GM19463 (cell line): ENCODE measurements at regions not wholly inside any gene's neighbourhood (a gene's known extent, or its start where the extent isn't known, plus 50 kb on each side); places are given as distances from the start of the nearest gene placed in this dataset.
"Not testable (repeated sequence)": the region's sequence is repeated elsewhere in the genome, so short reads cannot be mapped to it uniquely, and the experiment has no call there.

Experiments used
- ATAC-seq: cut with Tn5 transposase; IDR thresholded peaks from one replicate; pipeline ENCODE4 v1.9.1; 2021; ENCODE audit warnings: mild to moderate bottlenecking, moderate library complexity; ENCODE audit not compliant: unreplicated experiment

DNA sequence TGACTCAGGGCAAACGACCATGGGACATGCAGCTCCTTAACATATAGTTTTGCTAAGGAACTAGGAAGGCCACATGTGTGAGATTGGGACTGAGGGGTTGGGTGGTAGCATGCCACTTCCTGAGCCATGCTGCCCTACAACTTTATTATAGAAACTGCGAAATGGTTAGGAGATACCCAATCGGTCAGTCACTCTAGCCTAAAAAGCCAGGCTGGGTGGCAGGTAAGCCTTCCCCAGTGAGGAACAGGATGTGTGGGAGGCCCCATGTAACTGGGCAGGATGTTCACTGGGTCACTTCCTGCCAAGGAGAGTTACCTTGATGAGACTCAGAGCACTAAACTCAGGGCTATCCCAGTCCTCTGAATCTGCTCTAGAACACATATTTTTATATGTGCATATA lies 123.5 kb downstream of the MAP3K7 start:
- ATAC-seq: no peak

- ATAC-seq: no peak
These were observed 124.8 kb downstream of the MAP3K7 start for GRCh38 chr6:90462102-90462501.

- ATAC-seq: no peak
These were observed 125.5 kb downstream of the MAP3K7 start for GRCh38 chr6:90461383-90461782.

GRCh38 chr6:90460051-90460450 lies 126.8 kb downstream of the MAP3K7 start:
- no peak for ATAC-seq

GRCh38 chr6:90459225-90459758 lies 127.6 kb downstream of the MAP3K7 start:
- no peak for ATAC-seq

DNA sequence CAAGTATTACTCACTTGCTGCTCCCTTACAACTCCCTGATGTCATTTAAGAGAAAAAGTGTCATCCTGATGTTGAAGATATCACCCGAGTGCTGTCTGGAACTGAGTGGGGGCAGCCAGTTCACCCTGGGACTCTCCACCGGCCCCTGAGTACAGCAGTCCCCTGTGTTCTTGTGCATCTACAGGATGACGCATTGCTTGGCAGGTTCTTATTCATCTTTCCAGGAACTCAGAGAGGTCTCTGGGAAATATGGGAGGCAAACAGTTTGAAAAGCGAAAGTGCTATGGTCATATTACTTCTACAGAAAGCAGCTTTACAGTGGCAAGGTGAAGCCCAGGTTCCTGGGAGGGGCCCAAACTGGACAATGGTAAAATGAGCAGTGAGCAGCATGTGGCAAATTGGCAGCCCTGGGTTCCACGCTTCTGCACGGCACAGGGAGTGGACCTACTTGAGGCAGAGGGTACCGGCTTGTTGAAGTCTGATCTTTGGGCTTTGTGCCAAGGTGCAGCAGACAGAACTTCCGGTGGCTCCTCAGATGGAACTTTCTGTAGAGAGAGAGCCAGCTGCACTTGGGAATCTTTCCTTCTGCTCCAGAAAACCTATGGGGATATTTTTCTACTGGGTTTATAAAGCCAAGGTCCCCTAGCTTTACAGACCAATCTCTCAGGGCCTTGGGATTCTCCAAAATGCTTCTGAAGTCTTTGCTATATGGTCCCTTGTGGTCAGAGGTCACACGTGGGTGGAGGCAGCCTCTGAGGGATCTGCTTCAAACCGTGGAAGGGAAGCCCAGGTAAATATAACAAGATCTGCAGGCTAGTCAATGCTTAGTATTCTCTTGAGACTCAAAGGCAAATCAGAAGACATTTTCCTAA lies 128.3 kb downstream of the MAP3K7 start:
- no peak for ATAC-seq

DNA sequence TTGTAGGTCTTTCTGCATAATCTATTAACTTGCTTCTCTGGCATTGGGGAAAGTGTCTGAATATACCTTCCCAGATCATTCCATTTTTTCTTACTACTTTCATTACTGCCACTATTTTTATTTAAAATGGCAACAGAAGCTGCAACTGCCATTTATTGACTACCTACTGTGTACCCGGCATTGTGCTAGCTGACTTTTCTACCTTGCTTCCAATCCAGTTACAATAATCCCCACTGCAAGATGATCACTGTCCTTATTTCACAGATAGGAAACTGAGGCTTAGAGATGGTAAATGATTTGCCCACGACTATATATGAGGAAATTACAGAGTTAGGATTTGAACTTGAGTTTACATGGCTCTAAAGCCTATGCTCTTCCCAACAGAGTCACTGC lies 129.0 kb downstream of the MAP3K7 start:
- ATAC-seq: no peak

DNA sequence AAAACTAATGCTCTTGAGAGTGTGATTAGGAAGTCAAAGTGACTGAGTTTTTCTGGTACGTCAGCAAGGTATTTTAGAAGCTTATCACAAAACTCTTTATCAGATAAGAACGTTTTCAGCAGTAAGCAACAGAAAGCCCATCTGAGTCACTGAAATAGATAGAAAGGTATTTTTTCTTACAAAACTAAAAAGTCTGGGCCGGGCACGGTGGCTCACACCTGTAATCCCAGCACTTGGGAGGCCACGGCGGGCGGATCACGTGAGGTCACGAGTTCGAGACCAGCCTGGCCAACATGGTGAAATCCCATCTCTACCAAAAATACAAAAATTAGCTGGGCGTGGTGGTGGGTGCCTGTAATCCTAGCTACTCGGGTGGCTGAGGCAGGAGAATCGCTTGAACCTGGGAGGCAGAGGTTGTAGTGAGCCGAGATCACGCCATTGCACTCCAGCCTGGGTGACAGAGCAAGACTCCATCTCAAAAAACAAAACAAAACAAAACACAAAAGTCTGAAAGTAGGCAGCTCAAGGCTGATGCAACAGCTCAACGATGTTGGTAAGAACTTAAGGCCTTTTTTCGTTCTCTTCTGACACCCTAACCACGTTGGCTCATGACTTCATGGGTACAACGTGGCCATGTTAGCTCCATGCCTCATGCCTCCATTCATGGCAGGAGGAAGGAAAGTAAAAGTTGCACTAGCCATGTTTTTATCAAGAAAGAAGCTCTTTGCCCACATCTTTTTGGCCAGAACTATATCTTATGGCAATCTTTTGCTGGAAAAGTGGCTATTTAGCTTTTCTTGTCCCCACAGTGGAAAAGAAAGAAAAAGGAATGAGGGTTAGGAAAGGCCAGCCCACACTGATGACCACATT lies 129.6 kb downstream of the MAP3K7 start:
- not testable (repeated sequence) for ATAC-seq

DNA sequence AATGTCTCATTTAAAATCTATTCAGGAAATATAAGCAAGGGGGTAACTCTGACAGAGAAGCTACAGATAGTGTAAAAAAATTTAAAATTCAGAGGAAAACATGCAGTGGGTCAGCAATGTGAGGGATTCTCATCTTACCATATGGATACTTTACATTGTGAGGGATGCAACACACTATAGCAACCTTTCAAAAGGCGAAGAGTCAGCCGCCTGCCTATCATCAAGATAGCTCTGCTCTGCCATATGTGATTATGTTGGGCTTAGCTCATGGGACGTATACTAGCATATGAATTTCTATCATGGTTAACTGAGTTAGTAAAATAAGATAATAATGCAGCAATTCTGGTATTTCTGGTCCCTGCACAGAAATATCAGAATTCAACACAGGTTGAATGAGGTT lies 130.9 kb downstream of the MAP3K7 start:
- no peak for ATAC-seq

- ATAC-seq: no peak
These were observed 131.9 kb downstream of the MAP3K7 start for GRCh38 chr6:90454836-90455427.

DNA sequence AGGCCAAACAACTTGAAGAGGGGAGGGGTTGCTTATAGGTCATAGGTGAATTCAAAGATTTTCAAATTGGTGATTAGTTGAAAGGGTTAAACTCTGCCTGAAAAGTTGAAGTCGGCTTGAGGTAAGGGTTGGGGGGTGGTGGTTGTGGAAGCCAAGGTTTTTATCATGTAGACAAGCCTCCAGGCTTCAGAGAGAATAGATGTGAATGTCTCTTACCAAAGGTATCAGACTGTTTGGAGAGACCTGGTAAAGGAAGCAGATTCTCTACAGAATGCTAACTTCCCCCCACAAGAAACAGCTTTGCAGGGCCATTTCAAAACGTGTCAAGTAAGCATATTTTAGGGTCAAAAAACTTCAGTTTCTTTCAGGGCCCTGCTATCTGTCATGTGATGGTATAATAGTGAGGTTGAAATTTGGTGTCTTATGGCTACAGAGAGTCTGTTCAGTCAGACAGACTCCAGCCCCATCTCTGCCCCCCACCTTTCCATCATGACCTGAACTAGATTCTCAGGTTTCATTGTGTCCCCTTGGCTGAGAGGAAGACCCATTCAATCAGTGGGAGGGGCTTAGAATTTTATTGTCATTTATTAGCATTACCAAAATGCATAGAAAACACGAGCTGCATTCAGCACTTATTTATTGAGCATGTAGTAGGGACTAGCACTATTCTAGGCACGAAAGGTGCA lies 136.5 kb downstream of the MAP3K7 start:
- ATAC-seq: no peak

DNA sequence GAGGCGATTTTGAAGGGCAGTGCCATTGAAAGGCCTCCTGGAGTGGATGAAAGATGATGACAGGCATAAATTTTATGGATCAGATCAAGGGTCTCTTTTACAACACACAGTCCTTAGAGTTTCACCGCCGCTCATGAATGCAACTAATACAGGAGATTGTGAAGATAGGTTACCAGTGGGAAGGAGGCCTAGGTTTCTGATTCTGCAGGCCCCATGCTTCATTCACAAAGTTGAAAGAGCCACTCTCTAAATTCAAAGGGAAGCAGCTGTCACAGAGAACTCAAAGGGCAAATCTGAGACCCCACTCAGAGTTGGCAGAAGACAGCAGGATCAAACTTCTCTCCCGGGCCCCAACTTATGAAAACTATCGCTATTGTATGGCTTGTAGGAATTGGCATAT lies 137.6 kb downstream of the MAP3K7 start:
- no peak for ATAC-seq

DNA sequence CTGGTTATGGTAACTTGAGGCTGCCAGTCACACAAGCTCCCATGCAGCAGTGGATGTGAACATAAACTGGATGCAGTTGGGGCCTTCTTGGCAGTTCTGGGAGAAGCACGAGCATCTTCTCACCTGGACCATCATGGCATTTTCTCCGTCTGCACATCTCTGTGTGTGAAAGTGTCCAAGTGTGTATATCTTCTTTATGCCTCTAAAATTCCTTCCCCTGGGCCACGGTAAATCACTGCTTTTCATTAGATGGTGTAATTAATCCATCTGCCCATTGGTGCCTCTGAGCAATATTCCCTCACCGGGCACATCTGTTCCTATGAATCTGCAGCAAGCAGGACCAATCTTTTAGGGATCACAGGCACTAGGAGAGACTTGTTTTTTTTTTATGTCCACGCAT lies 138.0 kb downstream of the MAP3K7 start:
- no peak for ATAC-seq

DNA sequence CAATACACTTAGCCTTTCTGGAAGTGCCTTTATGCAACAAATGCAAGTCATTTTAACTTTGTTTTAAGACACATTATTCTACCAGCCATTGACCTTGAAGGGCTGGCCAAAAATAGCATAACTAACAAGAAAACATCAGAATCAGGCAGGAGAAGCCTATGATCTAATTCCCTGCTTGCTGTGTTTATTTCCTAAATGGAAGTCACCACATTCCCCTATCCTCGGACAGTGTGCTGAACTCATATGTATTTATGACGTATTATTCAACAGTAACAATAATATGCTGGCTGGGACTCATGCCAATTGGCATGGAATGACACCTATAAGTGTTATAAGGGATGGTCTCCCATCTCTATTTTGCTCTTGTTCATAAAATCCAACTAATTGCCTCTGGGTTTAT lies 140.7 kb downstream of the MAP3K7 start:
- ATAC-seq: no peak

DNA sequence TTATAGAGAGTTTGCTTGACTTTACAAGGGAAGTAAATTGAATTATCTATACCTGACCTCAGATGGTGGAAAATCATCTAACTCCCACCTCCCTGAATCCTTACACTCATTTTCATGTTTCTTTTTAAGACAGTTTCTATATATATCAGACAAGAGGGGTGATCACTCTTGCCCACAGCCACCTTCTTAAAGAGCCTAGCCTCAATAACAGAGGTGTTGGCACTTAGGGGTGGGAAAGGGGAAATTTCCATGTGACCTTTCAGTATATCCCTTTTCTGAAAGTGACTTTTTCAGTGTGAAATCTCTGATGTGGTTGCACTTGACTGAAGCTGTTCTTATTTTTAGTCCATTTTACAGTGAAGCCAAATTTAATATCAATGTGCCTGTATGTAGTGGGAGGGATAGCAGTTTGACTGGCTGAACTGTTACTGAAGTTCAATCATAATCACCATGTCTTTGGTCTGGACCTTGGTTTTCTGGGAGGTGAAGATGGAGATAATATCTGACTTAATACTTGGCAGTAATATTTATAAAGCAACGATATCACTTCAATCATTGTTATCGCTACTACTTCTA lies 141.3 kb downstream of the MAP3K7 start:
- no peak for ATAC-seq

GRCh38 chr6:90444160-90444714 lies 142.6 kb downstream of the MAP3K7 start:
- no peak for ATAC-seq

- no peak for ATAC-seq
These were observed 144.5 kb downstream of the MAP3K7 start for GRCh38 chr6:90442366-90442765.

DNA sequence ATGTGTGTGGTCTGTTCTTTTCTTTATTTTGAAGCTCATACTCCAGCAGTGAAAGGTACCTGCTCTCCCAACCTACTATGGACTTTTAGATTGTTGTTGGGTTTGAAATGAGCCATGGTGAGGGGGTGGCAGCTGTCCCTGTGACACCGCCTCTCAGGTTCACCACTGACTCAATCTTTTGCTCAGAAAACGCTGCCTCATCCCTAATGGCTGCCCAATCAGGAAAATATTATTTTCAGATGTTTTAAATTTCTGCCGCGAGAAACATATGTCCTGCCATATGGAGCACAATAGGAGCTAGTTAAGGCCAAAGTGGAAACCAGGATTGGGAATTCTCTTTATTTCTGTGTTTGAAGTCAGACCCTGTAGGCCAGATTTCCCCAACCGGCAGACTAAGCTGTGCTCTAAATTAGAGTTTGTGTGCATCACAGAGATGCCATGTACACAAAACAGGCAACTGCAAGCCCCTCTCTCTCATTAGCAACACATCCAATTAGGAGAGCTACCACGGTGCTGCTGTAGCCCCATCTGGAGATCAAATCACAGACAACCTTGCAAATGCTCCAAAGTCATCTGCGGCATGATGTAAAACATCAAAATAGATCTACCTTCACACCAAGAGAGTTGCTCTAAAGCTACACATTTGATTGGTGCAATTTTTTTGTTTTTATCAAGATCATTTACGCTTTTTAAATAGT lies 144.1 kb upstream of the BACH2 start:
- no peak for ATAC-seq

DNA sequence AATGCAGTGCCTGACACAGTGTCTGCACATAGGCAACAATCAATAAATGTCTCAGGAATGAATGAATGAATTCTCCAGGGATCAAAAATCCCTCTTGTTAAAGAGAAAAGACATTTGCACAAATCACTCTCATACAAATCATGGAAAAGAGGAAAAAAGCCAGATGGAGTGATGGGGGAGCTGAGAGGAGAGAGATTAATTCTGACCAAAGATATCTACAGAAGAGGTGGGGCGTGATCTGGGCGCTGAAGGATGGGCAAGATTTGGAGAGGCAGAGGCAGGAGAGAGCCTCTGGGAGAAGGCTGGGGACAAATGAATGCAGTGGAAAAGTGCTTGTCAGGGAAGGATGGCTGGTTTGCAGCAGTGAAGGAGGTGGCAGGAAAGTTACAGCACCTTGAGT lies 142.9 kb upstream of the BACH2 start:
- no peak for ATAC-seq

- ATAC-seq: no peak
These were observed 139.8 kb upstream of the BACH2 start for GRCh38 chr6:90436403-90436802.
